ENCODE measurements at regions not wholly inside any gene's neighbourhood (a gene's known extent, or its start where the extent isn't known, plus 50 kb on each side); places are given as distances from the start of the nearest gene placed in this dataset.

DNA sequence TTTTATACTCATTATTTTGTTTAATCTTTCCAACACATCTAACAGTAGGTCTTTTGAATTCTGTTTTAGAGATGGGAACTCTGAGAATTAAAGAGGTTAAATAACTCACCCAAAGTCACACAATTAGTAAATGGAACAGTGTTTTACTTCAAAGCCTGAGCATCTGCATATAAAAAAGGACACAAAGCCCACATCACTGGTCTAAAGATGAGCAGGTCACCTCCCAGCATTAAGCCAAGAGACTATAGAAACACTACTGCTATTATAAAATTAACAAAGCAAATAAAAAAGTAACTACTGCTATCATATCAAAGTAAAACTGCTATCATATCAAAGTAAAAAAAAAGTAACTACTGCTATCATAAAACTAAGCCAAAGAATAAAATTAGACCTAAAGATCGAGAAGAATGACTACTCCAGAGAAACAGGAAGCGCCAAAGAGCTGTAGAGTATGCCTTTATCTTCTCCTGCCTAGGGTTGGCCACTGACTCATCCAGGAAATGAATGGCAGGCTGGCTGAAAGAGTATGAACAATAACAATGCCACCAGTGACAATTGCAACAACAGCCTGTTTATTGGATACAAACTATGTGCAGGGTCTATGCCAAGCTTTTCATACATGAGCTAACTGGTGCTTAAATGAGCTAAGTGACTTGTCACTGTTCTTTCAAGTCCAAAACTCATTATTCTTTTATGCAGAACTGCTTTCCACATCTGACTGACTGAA is 1153.0 kb upstream of the TENM4 start:
- TF ChIP-seq, protein P1, sequence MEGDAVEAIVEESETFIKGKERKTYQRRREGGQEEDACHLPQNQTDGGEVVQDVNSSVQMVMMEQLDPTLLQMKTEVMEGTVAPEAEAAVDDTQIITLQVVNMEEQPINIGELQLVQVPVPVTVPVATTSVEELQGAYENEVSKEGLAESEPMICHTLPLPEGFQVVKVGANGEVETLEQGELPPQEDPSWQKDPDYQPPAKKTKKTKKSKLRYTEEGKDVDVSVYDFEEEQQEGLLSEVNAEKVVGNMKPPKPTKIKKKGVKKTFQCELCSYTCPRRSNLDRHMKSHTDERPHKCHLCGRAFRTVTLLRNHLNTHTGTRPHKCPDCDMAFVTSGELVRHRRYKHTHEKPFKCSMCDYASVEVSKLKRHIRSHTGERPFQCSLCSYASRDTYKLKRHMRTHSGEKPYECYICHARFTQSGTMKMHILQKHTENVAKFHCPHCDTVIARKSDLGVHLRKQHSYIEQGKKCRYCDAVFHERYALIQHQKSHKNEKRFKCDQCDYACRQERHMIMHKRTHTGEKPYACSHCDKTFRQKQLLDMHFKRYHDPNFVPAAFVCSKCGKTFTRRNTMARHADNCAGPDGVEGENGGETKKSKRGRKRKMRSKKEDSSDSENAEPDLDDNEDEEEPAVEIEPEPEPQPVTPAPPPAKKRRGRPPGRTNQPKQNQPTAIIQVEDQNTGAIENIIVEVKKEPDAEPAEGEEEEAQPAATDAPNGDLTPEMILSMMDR (IDR thresholded peaks at IDR 0.05): no peak

DNA sequence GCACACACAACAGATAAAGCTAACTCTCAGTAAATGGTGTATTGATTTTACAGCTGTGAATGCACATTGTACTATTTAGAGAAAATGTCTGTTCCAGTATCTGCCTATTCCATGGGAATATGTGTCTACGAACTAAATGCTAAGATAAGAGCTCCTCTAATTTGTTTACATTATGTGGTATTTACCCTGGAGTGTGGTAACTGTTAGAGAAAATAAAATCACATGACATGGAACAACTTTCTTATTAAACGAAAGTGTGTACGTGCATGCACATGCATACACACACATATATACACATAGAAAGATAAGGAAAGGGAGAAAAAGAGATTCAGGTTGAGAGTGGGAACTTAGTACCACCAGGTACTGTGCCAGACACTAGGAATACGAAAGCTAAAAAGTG is 1151.7 kb upstream of the TENM4 start:
- TF ChIP-seq, protein P1 (IDR thresholded peaks at IDR 0.05): no peak

DNA sequence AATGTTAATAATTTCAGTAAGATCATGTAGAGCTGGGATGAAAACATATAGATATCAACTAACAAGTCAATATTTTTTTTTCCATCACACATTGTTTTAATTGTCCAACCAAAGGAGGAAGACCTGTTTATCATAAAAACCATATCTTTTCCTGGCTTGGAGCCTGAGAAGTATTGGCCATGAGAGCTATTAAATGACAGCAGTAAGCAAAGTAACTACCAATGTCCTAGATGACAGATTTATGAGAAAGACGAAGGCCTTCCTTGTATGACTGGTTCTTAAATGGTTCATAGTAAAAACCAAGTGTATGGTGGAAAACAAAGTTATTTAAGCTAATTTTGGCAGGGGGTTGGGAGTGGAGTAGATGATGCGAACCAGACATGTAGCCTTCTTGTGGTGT is 1147.1 kb upstream of the TENM4 start:
- TF ChIP-seq, protein P1 (IDR thresholded peaks at IDR 0.05): no peak

DNA sequence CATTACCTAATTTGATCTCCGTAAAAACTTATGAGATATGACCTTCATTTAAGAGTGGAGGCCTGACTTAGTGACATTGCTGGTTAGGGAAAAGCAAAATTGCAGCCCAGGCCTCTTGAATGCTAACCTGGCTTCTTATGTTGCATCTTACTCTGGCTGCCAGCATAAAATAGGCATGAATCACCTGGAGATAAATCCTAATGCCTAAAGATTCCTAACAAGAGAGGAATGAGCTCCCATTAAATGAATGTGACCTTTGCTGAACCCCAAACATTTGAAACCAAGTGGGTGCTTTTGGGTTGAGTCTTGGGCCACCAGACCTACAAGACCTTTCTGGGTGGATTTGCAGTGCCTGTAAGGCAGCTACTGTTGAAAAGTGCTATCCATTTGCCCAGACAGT is 1145.6 kb upstream of the TENM4 start:
- TF ChIP-seq, protein P1 (IDR thresholded peaks at IDR 0.05): no peak

DNA sequence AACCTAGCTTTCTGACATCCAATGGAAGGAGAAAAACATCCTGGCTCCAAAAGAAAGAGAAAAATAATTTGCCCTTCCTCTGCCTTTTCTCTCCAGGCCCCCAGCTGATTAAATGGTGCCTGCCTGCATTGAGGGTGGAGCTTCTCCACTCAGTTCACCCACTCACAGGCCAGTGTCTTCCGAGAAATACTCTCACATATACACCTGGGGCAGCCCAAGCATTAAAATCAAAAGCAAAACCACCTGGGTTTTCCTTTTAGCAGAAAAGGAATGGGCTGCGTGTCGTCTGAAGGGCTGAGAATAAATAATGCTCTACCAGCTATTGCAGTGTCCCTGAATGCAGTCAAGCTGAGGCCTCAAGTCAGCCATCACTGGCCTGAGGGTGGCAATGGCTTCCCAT is 1143.8 kb upstream of the TENM4 start:
- TF ChIP-seq, protein P1 (IDR thresholded peaks at IDR 0.05): no peak

DNA sequence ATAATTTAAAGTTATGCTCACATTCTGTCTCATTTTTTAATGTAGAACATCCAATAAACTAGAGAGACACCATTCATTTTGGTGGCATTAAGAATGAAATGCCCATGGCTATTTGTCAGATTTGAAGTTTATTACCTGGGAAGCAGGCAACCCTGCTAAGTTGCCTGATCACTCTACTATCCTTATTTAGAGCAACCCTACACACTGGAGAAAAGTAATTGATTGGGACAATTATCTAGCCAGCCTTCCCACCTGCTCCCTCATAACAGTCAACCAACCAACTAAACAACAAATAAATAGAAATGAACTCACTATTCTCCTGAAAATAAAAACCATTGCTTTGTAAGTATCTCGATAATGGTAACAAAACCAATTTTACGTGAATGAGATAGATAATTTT is 1129.0 kb upstream of the TENM4 start:
- TF ChIP-seq, protein P1 (IDR thresholded peaks at IDR 0.05): no peak

DNA sequence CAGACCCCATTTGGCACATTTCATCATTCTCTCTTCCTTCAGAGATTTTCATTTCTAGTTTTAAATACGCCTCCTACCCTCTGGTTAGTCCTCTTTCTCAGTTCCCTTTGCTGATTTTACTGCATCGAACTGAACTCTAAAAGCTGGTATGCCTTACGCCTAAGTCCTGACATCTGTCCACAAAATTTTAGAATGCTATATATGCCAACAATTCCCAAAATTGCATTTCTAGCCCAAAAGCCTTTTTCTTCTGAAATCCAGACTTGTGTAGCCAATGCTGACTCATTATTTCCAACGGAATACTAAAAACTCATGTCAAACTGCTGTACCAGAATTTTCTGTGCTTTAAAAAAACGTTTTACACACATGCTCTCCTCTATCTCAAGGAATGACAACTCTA is 1124.4 kb upstream of the TENM4 start:
- TF ChIP-seq, protein P1 (IDR thresholded peaks at IDR 0.05): no peak
